ENCODE measurements at regions not wholly inside any gene's neighbourhood (a gene's known extent, or its start where the extent isn't known, plus 50 kb on each side); places are given as distances from the start of the nearest gene placed in this dataset.

- H3K9me3 Mint-ChIP-seq (ENCODE audit: unreplicated experiment) = no peaks in the 10 kb centered on the region
Measured at GRCh38 chr11:110990311-110990710, 255.2 kb upstream of the POU2AF2 start.

DNA sequence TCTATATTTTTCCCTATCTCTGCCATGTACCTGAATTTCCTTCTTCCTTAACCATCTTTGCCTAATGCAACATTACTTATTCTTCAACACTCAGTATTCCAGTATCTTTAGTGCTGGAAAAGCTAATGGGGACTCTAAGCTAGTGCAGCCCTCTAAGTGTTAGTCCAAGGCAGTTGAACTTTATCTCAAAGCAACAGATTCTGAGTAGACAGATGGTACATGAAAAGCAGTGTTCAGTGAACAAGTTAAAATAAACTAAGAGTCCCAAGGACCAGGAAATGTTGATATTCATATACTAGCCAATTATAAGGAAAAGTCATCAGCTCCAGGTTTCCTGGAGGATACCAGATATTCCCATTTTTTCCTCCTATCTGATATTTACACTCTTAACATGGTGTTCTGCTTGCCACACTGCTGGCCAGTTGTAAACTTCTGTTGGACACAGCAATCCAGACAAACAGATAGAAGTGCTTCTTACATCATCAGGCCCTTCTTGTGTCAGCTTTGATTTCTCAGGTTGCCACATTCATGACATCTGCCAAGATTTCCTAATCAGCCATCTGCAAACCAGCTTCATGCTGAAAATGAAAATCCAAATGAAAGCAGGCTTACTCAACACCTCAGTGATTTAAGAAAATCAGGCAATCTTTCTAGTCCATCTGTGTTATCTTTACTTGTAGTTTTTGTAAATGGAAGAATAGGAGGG lies 255.9 kb upstream of the POU2AF2 start:
- Mint-ChIP-seq H3K4me3 (ENCODE audit: unreplicated experiment) (no peak overlapping the region), H3K27me3 (ENCODE audit: unreplicated experiment) (no peaks in the 10 kb centered on the region), H3K36me3 (ENCODE audit: low read depth, unreplicated experiment) (no peaks in the 10 kb centered on the region), H3K4me1 (ENCODE audit: unreplicated experiment) (no peaks in the 10 kb centered on the region), H3K9me3 (ENCODE audit: unreplicated experiment) (no peaks in the 10 kb centered on the region), H3K27ac (ENCODE audit: unreplicated experiment) (no peak overlapping the region)
- TF ChIP-seq, protein P1, sequence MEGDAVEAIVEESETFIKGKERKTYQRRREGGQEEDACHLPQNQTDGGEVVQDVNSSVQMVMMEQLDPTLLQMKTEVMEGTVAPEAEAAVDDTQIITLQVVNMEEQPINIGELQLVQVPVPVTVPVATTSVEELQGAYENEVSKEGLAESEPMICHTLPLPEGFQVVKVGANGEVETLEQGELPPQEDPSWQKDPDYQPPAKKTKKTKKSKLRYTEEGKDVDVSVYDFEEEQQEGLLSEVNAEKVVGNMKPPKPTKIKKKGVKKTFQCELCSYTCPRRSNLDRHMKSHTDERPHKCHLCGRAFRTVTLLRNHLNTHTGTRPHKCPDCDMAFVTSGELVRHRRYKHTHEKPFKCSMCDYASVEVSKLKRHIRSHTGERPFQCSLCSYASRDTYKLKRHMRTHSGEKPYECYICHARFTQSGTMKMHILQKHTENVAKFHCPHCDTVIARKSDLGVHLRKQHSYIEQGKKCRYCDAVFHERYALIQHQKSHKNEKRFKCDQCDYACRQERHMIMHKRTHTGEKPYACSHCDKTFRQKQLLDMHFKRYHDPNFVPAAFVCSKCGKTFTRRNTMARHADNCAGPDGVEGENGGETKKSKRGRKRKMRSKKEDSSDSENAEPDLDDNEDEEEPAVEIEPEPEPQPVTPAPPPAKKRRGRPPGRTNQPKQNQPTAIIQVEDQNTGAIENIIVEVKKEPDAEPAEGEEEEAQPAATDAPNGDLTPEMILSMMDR (IDR thresholded peaks at IDR 0.05; ENCODE audit: unreplicated experiment) = no peak
- DNase-seq (ENCODE audit: low spot score) = no peak

More at GRCh38 chr11:110990311-110990710, 255.2 kb upstream of the POU2AF2 start:
- no peak for DNase-seq (ENCODE audit: low spot score)
- Mint-ChIP-seq H3K36me3 (ENCODE audit: low read depth, unreplicated experiment) (no peaks in the 10 kb centered on the region), H3K4me3 (ENCODE audit: unreplicated experiment) (no peak overlapping the region), H3K27ac (ENCODE audit: unreplicated experiment) (no peak overlapping the region), H3K27me3 (ENCODE audit: unreplicated experiment) (no peaks in the 10 kb centered on the region), H3K4me1 (ENCODE audit: unreplicated experiment) (no peaks in the 10 kb centered on the region)
- TF ChIP-seq, protein P1 (IDR thresholded peaks at IDR 0.05; ENCODE audit: unreplicated experiment) = no peak

- DNase-seq (ENCODE audit: low spot score) = no peak
- Mint-ChIP-seq H3K36me3 (ENCODE audit: low read depth, unreplicated experiment) (no peaks in the 10 kb centered on the region), H3K9me3 (ENCODE audit: unreplicated experiment) (no peaks in the 10 kb centered on the region), H3K4me3 (ENCODE audit: unreplicated experiment) (no peak overlapping the region), H3K4me1 (ENCODE audit: unreplicated experiment) (no peaks in the 10 kb centered on the region), H3K27me3 (ENCODE audit: unreplicated experiment) (no peaks in the 10 kb centered on the region), H3K27ac (ENCODE audit: unreplicated experiment) (no peak overlapping the region)
- TF ChIP-seq, protein P1 (IDR thresholded peaks at IDR 0.05; ENCODE audit: unreplicated experiment) = no peak
Measured at GRCh38 chr11:110988671-110989070, 256.9 kb upstream of the POU2AF2 start.

DNA sequence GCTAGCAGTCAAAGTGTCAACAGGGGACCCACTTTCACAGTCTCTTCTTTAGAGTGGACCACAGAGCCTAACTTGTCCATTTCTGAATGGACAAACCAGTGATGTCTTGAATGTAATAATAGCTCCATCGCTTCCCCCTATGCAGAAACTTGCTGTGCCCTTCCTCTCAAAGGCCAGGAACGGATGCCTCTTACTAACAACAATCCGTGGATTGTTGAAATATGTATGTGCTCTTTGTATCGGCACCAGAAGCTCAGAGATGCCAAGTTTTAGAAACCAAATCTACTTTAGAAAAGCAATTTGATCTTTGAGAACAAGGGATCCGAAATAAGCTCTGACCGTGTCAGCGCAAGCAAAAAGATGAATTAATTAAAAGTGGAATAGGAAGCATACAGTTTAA lies 259.5 kb upstream of the POU2AF2 start:
- no peak for DNase-seq (ENCODE audit: low spot score)
- TF ChIP-seq, protein P1 (IDR thresholded peaks at IDR 0.05; ENCODE audit: unreplicated experiment) = no peak
- Mint-ChIP-seq H3K27ac (ENCODE audit: unreplicated experiment) (no peak overlapping the region), H3K9me3 (ENCODE audit: unreplicated experiment) (no peaks in the 10 kb centered on the region), H3K27me3 (ENCODE audit: unreplicated experiment) (no peaks in the 10 kb centered on the region), H3K36me3 (ENCODE audit: low read depth, unreplicated experiment) (no peaks in the 10 kb centered on the region), H3K4me3 (ENCODE audit: unreplicated experiment) (no peak overlapping the region), H3K4me1 (ENCODE audit: unreplicated experiment) (no peaks in the 10 kb centered on the region)

DNA sequence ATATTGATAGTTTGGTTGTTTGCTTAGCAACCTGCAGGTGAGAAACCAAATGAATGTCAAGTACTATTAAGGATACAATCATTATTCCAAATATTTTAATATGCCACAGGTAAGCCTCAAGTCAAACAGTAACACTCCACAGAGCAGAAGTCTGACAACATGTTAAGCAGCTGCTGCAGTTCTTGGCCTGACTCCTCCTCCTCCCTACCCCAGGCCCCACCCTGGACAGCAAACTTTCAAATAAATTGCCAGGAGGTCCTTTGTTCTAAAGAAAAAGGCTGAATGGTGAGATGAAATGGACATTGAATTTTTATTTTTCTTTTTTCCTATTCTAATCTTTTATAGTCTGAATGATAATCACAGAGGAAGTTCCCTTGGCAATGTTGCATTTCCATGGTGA lies 260.0 kb upstream of the POU2AF2 start:
- H3K27ac Mint-ChIP-seq (ENCODE audit: unreplicated experiment) = no peak overlapping the region
- no peaks in the 10 kb centered on the region for H3K4me1 Mint-ChIP-seq (ENCODE audit: unreplicated experiment)
- no peaks in the 10 kb centered on the region for H3K27me3 Mint-ChIP-seq (ENCODE audit: unreplicated experiment)
- no peak overlapping the region for H3K4me3 Mint-ChIP-seq (ENCODE audit: unreplicated experiment)
- H3K9me3 Mint-ChIP-seq (ENCODE audit: unreplicated experiment) = no peaks in the 10 kb centered on the region
- TF ChIP-seq, protein P1 (IDR thresholded peaks at IDR 0.05; ENCODE audit: unreplicated experiment) = no peak
- DNase-seq (ENCODE audit: low spot score) = no peak
- H3K36me3 Mint-ChIP-seq (ENCODE audit: low read depth, unreplicated experiment) = no peaks in the 10 kb centered on the region
